Stimulated activated CD4-positive, alpha-beta T cell treated with anti-CD3 and anti-CD28 coated beads, Interleukin-12 subunit alpha, Interleukin-12 subunit beta, amount 100 ng/mL, for 48 hours (primary cell): ENCODE measurements at regions not wholly inside any gene's neighbourhood (a gene's known extent, or its start where the extent isn't known, plus 50 kb on each side); places are given as distances from the start of the nearest gene placed in this dataset.

Experiments used
- DNase-seq, 3 donors: peaks; one replicate each; pipeline ENCODE4 v3.0.0-alpha.2; 2020; ENCODE audit warnings: low read depth in 2 of 3, low spot score in 1 of 3

DNA sequence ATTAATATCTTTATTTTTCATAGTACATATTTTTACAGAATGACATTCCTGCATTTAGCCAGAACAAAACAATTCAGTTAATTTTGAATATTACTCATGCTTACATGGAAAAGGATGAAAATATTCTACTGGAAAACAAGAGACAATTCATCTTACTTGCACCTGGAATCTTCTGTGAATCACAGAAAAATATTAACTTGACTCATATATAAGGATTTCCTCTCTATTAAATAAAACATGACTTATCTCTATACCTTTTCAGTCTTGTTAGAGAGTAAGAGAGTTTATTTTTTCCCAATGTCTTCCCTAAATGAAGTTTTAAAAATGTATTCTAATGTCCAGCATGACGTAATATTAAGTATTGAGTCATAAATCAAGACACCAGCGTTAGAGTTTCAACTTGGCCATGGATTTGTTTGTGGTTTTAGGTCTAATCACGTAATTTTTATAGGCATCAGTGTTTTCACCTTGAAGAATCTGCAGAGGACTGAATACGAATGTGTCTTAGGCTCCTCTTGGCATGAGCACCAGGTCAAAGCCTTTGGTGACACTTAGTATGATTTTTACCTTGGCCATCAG lies 445.1 kb upstream of the JAG1 start:
- no peak for DNase-seq

DNA sequence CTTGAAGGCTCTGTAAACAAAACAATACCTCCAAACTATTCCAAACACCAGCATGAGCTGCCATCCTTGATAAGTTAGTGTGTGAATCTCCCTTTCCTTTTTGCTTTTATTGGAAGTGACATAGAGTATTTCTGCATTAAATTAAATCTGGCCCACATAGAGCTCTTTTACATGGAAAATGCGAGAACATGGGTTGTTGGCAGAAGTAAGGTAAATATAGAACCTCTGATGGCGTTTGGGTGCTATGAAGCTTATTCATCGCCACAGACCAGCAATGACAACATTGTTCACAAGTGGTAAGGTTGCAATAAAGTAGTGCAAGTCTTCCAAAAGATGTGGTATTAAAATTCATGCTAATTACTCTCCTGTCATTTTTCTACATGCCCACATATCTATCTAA lies 445.8 kb upstream of the JAG1 start:
- no peak for DNase-seq

DNA sequence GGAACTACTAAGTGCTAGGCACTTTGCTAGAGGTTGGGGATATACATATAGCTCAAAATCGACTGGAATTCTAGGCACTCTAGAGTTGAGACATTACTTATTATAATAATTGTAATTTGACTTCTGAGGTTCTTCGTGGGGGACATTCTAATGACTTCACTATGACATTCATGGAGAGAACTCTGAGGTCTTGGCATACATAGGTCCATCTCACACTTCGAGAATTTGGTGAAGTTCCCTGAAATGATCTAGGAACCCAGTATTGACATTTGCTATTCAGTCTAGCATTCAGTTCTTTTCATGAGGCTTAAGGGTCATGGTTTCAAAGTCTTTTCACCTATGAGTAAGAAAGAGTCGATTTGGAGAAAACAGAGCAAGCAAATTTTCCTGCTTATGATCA lies 446.6 kb upstream of the JAG1 start:
- no peak for DNase-seq

DNA sequence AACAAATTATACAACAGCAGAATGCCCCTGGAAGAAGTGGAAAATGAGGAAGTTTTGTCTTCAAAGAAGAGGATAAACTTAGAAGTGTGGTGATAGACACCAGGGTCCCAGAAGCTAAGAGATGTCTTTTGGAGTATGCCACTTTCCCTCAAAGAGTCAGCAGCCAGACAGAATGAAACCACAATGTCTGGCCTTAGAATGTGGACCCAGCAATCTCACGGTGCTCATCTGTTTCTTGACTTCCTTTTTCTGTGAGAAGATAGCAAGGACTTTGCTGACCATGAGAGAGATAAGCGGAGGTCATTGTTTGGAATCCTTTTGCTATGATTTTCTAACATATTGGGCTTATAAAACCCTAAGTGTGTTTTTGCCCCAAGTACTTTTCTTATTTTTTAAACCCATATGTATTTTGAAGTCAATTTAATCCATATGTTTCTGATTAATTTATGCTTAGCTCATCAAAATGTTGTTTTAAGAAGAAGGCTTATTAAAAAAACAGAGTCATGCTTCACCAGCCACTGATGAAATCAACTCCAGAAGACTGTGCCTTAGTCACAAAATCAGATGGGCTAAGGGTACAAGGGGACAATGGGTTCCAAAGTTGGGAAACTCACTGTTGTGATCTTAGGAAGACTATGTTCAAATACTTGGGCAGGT lies 451.2 kb upstream of the JAG1 start:
- DNase-seq: no peak

DNA sequence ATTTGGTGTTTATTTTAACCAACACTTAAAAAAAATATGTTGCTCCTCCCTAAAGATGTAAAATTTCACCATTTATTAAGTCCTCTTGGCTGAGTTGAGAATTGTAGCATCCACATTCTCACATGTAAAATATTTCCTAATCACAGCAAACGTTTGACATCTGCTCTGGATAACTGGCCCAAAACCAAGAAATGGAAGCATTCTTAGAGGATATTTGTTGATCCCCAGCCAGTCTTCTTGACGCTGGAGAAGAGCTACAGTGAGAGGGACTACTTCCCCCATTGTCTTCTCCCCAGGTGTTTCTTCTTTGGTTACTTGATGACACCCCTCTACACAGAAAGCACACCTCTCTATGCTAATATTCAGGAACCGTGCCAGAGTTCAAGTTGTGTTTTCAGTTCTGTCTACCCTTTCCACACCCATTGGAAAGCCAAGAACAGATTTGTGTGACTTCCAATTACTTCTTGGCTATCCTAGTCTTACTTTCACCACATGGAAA lies 454.5 kb upstream of the JAG1 start:
- DNase-seq: no peak

DNA sequence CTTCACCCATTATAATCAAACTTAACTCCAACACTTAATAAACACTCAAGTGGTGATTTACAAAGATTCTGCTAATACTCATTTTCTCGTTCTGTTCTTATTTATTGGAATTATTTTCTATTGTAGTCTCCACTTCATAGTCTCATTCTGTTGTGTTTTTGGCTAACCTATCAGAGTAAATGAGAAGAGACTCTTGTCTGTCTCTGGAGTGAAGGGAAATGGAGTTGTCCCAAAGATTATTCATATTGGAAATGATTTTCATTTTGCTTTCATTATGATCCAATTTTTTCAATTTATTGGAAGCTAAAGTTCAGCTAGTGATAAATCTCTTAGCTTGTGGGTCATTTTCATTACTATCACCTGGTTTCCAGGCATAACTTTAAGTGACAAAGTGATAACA lies 454.9 kb upstream of the JAG1 start:
- no peak for DNase-seq

DNA sequence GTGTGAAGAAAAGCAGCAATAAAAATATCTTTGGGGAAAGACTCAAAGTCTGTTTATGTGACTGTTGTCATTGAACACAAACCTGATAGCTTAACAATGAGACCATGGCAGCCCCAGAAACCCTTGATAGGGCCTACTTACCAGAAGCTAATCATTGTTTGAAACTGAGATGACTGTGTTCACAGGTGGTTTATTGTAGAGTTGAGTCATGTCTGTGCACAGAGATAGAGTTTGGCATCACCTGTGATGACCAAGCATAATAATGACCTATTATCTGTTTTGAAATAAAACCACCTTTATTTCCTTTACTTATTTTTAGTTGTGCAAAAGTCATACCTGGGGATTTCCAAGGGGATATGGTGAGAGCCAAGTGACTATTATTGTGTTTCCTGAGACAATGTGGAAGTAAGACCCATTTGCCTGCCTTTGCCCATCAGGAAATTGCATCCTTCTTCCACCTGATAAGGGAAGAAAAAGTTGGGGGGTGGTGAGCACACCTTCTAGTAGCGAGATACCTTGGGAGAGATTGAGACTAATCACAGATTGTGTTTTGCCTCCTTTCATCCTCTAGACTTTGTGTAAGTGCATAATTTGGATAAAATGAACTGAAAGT lies 456.9 kb upstream of the JAG1 start:
- DNase-seq: no peak

DNA sequence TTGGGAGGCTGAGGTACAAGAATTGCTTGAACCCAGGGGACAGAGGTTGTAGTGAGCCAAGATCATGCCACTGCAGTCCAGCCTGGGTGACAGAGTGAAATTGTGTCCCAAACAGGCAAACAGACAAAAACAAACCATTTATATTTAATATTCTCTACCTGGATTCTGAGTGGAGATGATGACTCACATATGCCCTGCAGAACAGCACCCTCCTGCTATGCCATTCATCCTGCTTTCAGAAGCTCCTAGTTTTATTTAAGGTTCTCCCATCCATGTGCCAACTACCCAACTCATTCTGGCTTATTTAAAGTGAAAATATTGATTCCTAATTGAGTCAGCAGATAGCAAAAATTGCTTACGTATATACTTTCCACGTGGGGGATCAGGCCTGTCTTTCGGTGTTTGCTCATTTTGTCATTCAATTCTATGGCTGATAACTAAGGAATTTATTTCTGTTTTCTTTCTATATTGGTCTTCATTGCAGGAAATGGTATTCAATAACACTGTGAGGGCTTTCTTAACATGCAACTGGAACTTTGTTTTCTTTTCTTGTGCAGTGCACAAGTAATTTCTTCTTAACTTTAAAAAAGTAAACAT lies 459.1 kb upstream of the JAG1 start:
- DNase-seq: no peak

DNA sequence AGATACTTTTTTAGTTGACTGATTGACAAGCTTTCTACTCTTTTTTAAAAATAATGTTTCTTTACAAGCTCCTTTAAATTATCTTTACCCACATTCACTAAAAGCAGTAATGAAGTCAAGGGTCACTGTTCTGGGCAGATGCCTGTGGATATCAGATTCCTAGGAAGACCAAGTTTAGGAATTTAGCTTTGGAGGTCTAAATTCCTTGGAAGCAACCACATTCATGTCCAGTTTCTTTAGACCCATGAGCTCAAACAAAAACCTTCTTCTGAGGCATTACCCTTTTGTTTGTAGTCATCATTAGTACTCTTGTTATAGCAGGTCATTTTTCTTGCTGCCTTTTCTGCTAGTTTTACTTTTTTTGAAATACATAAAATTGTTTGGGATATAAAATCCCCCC lies 462.9 kb upstream of the JAG1 start:
- no peak for DNase-seq

DNA sequence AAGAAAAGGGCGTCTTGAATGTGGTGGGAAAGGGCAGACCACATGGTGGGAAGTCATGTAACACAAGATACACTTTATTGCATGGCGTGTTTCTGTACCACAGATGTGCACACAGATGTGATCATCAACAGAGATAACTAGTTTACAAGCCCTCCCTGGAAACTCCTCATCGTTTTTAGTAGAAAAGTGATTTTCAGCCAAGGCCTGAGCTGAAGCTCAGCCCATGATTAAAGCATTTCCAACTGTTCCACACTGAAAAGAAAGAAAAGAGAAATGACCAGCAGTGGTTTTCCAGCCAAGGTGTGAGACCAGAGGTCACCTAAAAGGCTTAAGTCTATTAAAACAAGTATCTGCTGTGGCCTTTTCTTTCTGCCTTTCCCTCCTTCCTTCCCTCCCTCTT lies 463.9 kb upstream of the JAG1 start:
- DNase-seq: no peak

DNA sequence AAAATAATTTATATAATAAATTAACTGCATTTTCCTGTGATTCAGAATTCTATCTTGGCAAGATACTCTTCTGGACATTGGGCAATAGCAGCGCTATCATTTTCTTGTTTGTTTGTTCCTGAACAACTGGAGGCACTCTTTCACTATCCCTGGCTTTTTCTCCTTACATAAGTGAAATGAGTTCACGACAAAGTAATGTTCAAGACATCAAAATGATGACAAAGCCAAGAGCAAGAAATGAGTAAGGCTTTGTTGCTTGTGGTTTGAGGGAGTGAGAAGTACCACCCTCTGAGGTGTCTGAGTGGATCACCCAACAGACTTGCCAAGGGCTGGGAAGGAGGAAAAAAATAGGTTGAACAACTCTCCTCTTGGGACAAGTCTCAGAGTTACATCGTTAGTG lies 466.6 kb upstream of the JAG1 start:
- no peak for DNase-seq

DNA sequence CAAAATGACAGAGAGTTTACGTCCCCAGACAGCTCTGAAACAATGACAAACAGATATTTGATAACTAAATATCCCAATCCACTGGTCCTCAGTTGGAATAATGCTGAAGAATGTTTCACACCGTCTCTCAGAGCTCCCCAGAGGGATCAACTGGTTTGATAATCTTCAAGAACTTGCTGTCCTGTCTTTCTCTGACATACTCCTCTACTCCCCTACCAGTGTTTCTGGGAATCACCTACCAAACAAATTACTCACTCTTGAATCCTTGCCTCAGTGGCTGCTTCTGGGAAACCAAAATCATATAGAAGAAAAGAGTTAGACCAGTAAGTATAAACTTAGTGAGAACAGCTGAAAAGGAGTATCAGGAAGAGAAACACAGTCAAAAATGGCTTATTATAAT lies 469.7 kb upstream of the JAG1 start:
- no peak for DNase-seq

DNA sequence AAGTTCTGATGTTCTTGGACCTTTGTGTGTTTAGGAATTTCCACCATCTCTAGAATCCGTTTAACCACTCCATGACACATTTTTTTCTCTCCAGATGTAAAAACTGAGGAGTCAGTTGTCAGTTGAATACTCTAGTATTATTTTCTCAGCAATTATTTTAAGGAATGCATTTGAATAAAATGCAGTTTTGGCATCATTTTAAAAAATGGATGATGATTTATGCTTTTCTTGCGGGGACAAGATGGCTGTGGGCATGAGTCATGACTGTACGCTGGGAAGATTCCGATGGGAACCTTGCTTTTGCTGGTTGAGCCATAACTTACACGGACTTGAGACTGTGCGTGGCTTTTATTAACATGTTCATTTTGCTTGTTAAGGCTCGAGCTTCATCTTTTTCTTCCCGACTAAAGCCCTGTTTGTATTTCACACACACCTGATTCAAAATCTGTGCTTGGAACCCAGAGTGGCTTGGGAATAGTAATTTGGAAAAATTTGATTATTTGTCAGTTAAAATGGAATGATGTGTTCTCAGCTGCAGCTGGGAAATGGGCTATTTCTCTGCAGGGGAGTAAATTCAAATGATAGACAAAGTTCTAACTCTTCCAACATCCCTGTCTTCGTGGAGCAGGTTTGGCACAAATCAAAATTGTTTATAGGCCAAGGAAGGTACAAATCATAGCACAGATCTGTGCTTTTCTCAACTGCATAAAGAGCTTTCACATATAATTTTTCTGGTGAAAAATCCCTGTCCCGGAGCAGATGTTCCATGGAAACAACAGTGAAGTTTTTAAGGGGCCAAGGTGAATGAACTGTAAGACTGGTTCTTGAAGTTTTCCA lies 470.5 kb upstream of the JAG1 start:
- no peak for DNase-seq

DNA sequence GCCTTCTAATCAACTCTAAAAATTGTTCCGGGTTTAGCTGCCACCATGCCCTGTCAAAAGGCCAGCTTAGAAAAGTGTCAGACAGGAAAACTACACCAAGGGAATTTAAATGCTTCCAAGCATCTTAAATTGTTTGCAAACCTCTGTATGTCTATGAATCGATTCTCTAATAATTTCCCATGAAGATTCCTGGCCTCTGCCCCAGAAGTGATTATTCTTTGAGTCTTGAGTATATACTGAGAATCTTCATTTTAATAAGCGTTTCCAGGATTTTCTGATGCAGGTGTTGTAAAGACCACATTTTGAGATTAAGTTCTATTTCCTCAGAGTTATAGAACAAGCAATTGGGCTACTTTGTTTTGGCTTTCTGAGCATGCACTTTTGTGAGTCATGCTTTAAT lies 471.8 kb upstream of the JAG1 start:
- DNase-seq: no peak

DNA sequence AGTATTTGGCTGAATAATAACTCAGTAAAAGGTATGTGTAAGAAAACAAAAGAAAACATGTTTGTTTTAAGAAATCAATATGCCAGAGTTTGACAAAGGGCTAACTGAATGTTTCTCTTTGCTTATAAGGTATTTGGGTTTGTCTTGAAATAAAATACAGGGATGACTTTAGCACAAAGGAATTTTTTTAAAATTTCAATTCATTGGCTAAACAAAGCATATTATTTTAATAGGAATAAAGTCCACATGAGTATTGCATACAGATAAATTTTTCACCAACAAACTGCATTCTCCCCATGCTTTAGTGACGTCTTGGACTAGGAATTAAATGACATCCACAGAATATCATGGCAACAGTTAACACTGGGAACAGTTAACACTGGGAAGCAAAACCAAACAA lies 480.0 kb upstream of the JAG1 start:
- no peak for DNase-seq

DNA sequence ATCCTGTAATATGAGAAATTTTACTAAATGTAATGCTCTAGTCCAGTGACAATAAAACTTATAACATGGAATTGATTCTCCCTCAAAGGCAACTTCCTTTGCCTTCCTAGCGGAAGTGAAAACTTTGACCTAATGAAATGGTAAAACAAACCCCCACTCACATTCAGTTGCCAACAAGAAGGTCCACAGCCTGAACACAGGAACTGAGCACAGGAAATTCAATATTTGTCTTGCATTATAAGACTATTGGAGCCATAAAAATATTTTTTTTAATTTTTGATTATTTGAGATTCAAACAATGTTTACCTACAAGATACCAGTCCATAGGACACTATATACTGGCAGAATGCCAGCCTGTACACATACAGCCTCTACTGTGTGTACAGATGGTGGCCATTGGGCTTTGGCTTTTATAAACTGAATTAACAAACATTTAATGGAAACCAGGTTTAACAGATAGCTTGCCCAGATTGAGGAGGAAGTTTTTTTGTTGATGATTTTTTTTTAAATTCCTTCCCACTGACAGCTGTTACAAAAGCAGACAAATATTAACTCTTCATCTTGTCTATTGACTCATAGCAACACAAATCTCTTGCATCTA lies 481.5 kb upstream of the JAG1 start:
- DNase-seq: no peak

DNA sequence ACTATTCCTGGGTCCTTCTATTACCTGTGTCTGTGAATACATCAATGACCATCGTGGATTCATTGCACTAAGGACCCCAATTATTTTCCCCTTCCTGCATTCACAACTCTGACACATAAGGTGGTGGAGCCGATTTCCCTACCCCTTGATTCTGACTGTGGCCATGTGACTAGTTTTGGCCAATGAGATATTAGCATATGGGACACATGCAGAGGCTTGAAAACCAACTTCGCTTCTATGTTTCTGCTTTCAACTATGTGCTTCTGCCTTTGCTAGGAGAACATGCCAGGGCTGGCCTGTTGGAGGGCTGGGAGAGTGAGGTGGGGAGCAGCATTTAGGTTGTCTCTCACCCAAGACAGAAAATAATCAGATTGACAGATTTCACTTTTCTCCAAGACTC lies 483.1 kb upstream of the JAG1 start:
- no peak for DNase-seq

DNA sequence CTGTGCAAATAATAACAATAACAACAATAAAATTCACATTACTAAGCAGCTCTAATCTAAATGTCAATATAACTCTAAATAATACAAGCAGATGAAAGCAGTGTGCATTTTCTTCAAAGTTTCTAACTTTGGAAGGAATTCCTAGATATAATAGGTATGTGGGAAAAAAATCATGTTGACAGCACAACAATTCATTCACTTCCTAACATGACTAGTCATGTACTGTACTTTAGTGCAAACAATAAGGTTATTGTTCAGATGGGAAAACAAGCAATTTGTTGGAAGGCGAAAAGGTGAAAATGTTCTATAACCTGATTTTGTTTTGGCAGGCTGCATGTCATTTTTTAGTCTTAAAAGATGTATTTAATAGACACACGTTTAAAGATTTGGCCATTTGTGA lies 484.3 kb upstream of the JAG1 start:
- no peak for DNase-seq

DNA sequence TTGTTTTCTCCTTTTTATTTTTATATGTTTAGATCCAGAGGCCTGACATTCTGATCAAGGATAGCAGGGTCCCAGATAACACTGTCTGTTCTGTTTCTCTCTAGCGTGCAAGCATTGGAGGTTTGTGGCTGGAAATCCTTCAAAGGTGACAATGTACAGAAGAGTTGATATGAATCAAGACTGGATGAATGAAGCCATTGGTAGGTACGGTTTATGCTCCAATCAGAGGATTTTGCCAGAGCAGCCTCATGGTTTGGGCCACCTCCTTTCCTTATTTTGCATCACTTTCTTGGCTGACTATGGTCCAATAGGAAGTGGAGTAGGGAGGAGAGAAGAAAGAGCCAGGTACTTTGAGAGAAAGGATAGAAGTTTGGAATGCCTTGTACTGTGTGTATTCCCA lies 484.8 kb upstream of the JAG1 start:
- DNase-seq: no peak

DNA sequence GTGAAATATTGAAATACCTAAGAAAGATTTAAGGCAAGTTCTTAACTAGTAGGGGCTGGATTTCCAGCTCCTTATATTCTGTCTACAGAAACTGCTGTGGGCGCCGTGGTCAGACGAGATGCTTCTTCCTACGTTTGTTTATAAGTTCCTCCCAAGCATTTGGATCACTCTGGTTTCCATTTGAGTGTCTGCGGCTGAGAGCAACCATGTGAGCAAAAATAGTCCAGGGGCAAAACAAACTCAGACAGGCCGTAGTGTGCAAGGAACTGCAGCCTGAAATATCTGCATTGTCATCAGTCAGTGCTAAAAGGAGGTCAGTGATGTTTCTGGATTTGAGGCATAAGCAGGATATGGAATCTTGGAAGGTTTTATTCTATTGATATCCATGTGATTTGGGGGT lies 485.9 kb upstream of the JAG1 start:
- DNase-seq: no peak
